ENCODE measurements at regions not wholly inside any gene's neighbourhood (a gene's known extent, or its start where the extent isn't known, plus 50 kb on each side); places are given as distances from the start of the nearest gene placed in this dataset.

- 89% methylated on average over 4 of the region's 4 CpGs; no CpG with 5 or more reads in 1 of the 2 experiments for WGBS, 2 experiments (ENCODE audit: extremely low coverage in 1 of 2, insufficient coverage in 1 of 2, insufficient read length in 1 of 2, insufficient replicate concordance in 2 of 2, low coverage in 1 of 2, low lambda C conversion rate in 2 of 2, missing lambda C conversion rate in 1 of 2)
- no peak overlapping the region for H2BK5ac ChIP-seq (ENCODE audit: low read depth, low read length)
- FAIRE-seq: no peak
Measured at GRCh38 chr6:132964101-132964867, 149.9 kb downstream of the RPS12 start.

More at GRCh38 chr6:132964101-132964867, 149.9 kb downstream of the RPS12 start:
- H3K79me2 ChIP-seq (ENCODE audit: control insufficient read depth in 1 of 2, insufficient read depth in 2 of 2, low read length in 2 of 2): no peaks in the 10 kb centered on the region
- H2BK12ac ChIP-seq (ENCODE audit: low read depth, low read length): no peak overlapping the region
- H3K79me1 ChIP-seq (ENCODE audit: low read depth, low read length): no peaks in the 10 kb centered on the region
- no peak overlapping the region for H3K27ac ChIP-seq (ENCODE audit: low read depth, low read length)
- H3K4me2 ChIP-seq (ENCODE audit: insufficient read depth in 1 of 2, low read depth in 2 of 2, low read length in 2 of 2): no peak overlapping the region
- H3K9me3 ChIP-seq (ENCODE audit: insufficient read depth in 2 of 2, low read depth in 1 of 2, low read length in 1 of 2): no peaks in the 10 kb centered on the region
- H2AK5ac ChIP-seq (ENCODE audit: low read depth, low read length): no peak overlapping the region
- no peak overlapping the region for H3K56ac ChIP-seq (replicated peaks; ENCODE audit: insufficient read length, low read depth, low read length)
- H4K8ac ChIP-seq (ENCODE audit: extremely low read depth, insufficient read depth, low read length): no peak overlapping the region
- peaks cover 0 to 5% (median 1%) of the 10 kb centered on the region in 4 experiments; a peak in 2 of 7 replicates for H3K4me1 ChIP-seq (replicated peaks in 1 of 4; ENCODE audit: control insufficient read depth in 3 of 4, insufficient read depth in 4 of 4, low read length in 3 of 4)
- CTCF ChIA-PET (ENCODE audit: partially characterized antibody): interaction anchor here (0.6 to 4.6 kb wide), 10 partner anchors 13 to 588 kb away, joined by 3 to 49 read pairs (median 3); no protein-coding TSS in a partner anchor
- no peak overlapping the region for H2BK15ac ChIP-seq (ENCODE audit: low read length)
- no peaks in the 10 kb centered on the region for H4K20me1 ChIP-seq (replicated peaks in 1 of 2; ENCODE audit: control insufficient read depth in 1 of 2, insufficient read depth in 2 of 2, low read length in 2 of 2)
- H3K27me3 ChIP-seq (replicated peaks in 1 of 4; ENCODE audit: control insufficient read depth in 3 of 4, extremely low read depth in 1 of 4, insufficient read depth in 3 of 4, low read length in 3 of 4): no peaks in the 10 kb centered on the region
- TF ChIP-seq EGR1 (IDR thresholded peaks at IDR 0.05; ENCODE audit: borderline replicate concordance, low read depth, low read length): no peak
- no peak for TF ChIP-seq POLR2A (IDR thresholded peaks at IDR 0.05; ENCODE audit: control extremely low read depth in 1 of 2, low read depth in 2 of 2, low read length in 2 of 2)
- TF ChIP-seq ATF2 (IDR thresholded peaks at IDR 0.05; ENCODE audit: low read length): no peak
- TF ChIP-seq SAP30 (IDR thresholded peaks at IDR 0.05; ENCODE audit: insufficient read depth, insufficient replicate concordance, low read length): no peak
- TF ChIP-seq ASH2L (IDR thresholded peaks at IDR 0.05; ENCODE audit: low read length): no peak
- TF ChIP-seq HDAC2 (IDR thresholded peaks at IDR 0.05; ENCODE audit: borderline replicate concordance in 1 of 2, low read depth in 2 of 2, low read length in 2 of 2): no peak
- no peak for TF ChIP-seq TCF12 (IDR thresholded peaks at IDR 0.05; ENCODE audit: low read depth, low read length)
- TF ChIP-seq CTBP2 (IDR thresholded peaks at IDR 0.05; ENCODE audit: borderline replicate concordance, insufficient read depth, insufficient read length, low read length): no peak
- no peak for TF ChIP-seq POLR2AphosphoS5 (IDR thresholded peaks at IDR 0.05; ENCODE audit: low read depth, low read length)
- no peak for TF ChIP-seq GTF2F1 (IDR thresholded peaks at IDR 0.05; ENCODE audit: borderline replicate concordance, low read depth, low read length)
- H2AFZ ChIP-seq (ENCODE audit: low read length): no peak overlapping the region
- H3K36me3 ChIP-seq (ENCODE audit: control insufficient read depth in 2 of 4, insufficient read depth in 4 of 4, low read length in 3 of 4): no peaks in the 10 kb centered on the region
- POLR2A ChIA-PET (ENCODE audit: partially characterized antibody): interaction anchor here (0.6 kb wide), 1 partner anchor 265 kb away, joined by 3 read pairs; no protein-coding TSS in a partner anchor
- H4K91ac ChIP-seq (replicated peaks; ENCODE audit: insufficient read length, low read length): no peak overlapping the region
- H2BK120ac ChIP-seq (replicated peaks; ENCODE audit: low read depth, low read length): no peak overlapping the region
- no peak overlapping the region for H3K9ac ChIP-seq (replicated peaks in 1 of 4; ENCODE audit: extremely low read depth in 1 of 4, low read depth in 3 of 4, low read length in 3 of 4)
- no peak overlapping the region for H3K4ac ChIP-seq (replicated peaks; ENCODE audit: insufficient read length, low read depth, low read length)
- no peak overlapping the region for H3K4me3 ChIP-seq (ENCODE audit: extremely low read depth in 1 of 4, insufficient read depth in 2 of 4, low read depth in 3 of 4, low read length in 4 of 4)
- no peaks in the 10 kb centered on the region for H3K23me2 ChIP-seq (ENCODE audit: low read depth, low read length)
- H3K23ac ChIP-seq (ENCODE audit: insufficient read length): no peak overlapping the region
- no peak overlapping the region for H2BK20ac ChIP-seq (ENCODE audit: low read length)
- no peak overlapping the region for H3K18ac ChIP-seq (ENCODE audit: extremely low read depth, low read length)
- no peak for DNase-seq (ENCODE audit: low read depth in 1 of 2, low spot score in 2 of 2)
- H3K14ac ChIP-seq (ENCODE audit: insufficient read length): no peak overlapping the region
- no peak overlapping the region for H4K5ac ChIP-seq (ENCODE audit: insufficient read length, low read depth, low read length)

Measured in H1 (cell line).